Uterus (tissue), 3 donors: ENCODE measurements at regions not wholly inside any gene's neighbourhood (a gene's known extent, or its start where the extent isn't known, plus 50 kb on each side); places are given as distances from the start of the nearest gene placed in this dataset.

Experiments
- DNase-seq, 2 donors: peaks; one replicate each; pipeline ENCODE4 v3.0.0-alpha.2; 2019 to 2020
- H3K27ac ChIP-seq, 2 donors: fragments of 200-600 bp; sonication (generic); 1 replicate in 1 of 2; 2 replicates in 1 of 2; pipeline ENCODE4 v1.5.1; 2016 to 2018
- H3K27me3 ChIP-seq, 2 donors: fragments of 200-600 bp; sonication (generic); one replicate each; pipeline ENCODE4 v1.5.1; 2018 to 2019; ENCODE audit warnings: control low read depth in 1 of 2
- H3K36me3 ChIP-seq, 2 donors: fragments of 200-600 bp; sonication (generic); one replicate each; pipeline ENCODE4 v1.5.1; 2019; ENCODE audit warnings: control low read depth in 1 of 2
- H3K4me1 ChIP-seq, 2 donors: fragments of 200-600 bp; sonication (generic); one replicate each; pipeline ENCODE4 v1.5.1; 2018 to 2019; ENCODE audit warnings: control low read depth in 1 of 2
- H3K4me3 ChIP-seq, 2 donors: fragments of 200-600 bp; sonication (generic); 1 replicate in 1 of 2; 2 replicates in 1 of 2; pipeline ENCODE4 v1.5.1; 2018 to 2019; ENCODE audit warnings: mild to moderate bottlenecking in 1 of 2
- H3K9me3 ChIP-seq, 2 donors: fragments of 200-600 bp; sonication (generic); one replicate each; pipeline ENCODE4 v1.5.1; 2019; ENCODE audit warnings: control low read depth in 1 of 2
- POLR2A ChIP-seq, 2 donors: fragments of 450-650 bp; IDR thresholded peaks; one replicate each; pipeline ENCODE4 v1.6.1; 2016; ENCODE audit warnings: antibody characterized with exemption in 2 of 2, mild to moderate bottlenecking in 1 of 2, moderate library complexity in 1 of 2
- intact Hi-C: fragments of 100-400 bp; cut with DNase I; formaldehyde crosslinking; loops from one replicate; pipeline ENCODE4 v1.15.1; 2023; ENCODE audit warnings: low total_unique reads
- TF ChIP-seq, protein P1 (sequence below), 4 experiments: fragments of 200-600 bp in 2 of 4; fragments of 450-650 bp in 2 of 4; sonication (generic) in 2 of 4; IDR thresholded peaks; one replicate each; pipeline ENCODE4 v1.5.1; 2016 to 2019; ENCODE audit warnings: antibody characterized with exemption in 4 of 4, mild to moderate bottlenecking in 2 of 4, moderate library complexity in 1 of 4
- donor health status: DM: yes; HTN: yes; CAD: no.

DNA sequence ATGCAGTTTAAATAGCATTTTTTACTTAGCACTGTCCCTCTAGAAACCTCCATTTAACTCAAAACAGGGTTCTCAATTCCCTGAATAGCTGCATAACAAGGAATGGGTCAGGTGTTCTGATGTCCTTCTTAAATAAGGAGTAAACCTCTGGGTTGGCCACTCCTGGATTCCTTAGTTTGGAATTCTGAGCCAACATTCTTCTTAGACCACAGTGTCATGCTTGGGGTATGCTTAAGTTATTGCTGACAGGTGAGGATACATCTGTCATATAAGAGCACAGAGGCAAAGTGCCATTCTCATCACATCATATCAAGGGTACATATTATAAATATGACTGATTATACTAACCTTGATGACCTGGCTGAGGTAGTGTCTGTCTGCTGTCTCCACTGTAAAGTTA lies 179.9 kb upstream of the SEMA6A start:
- Histone ChIP-seq H3K4me3 (no peak overlapping the region), H3K36me3 (no peaks in the 10 kb centered on the region), H3K9me3 (no peaks in the 10 kb centered on the region), H3K27me3 (no peaks in the 10 kb centered on the region), H3K4me1 (no peaks in the 10 kb centered on the region), H3K27ac (no peak overlapping the region)
- intact Hi-C loops: no loop called here
- no peak for TF ChIP-seq POLR2A (IDR thresholded peaks at IDR 0.05)
- TF ChIP-seq, protein P1, sequence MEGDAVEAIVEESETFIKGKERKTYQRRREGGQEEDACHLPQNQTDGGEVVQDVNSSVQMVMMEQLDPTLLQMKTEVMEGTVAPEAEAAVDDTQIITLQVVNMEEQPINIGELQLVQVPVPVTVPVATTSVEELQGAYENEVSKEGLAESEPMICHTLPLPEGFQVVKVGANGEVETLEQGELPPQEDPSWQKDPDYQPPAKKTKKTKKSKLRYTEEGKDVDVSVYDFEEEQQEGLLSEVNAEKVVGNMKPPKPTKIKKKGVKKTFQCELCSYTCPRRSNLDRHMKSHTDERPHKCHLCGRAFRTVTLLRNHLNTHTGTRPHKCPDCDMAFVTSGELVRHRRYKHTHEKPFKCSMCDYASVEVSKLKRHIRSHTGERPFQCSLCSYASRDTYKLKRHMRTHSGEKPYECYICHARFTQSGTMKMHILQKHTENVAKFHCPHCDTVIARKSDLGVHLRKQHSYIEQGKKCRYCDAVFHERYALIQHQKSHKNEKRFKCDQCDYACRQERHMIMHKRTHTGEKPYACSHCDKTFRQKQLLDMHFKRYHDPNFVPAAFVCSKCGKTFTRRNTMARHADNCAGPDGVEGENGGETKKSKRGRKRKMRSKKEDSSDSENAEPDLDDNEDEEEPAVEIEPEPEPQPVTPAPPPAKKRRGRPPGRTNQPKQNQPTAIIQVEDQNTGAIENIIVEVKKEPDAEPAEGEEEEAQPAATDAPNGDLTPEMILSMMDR (IDR thresholded peaks at IDR 0.05): no peak
- no peak for DNase-seq

DNA sequence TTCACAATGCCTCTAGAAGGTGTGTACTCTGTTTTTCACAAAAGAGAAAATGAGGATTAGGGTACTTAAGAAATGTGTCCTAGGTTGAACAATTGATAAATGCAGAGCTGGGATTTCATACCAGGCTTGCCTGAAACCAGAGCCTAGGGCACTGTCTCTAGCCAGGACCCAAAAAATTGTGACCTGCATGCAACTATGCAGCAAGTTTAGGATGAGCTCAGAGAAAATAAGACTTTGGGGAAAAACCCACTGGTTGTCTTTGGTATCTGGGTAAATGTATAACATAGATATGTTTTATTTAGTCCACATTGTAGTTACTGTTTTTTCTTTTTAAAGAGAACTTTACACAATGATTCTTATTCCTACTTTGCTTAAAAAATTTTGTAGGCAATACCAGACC lies 177.1 kb upstream of the SEMA6A start:
- no peak for TF ChIP-seq POLR2A (IDR thresholded peaks at IDR 0.05)
- TF ChIP-seq, protein P1 (IDR thresholded peaks at IDR 0.05): no peak
- Histone ChIP-seq H3K27me3 (no peaks in the 10 kb centered on the region), H3K27ac (no peak overlapping the region), H3K36me3 (no peaks in the 10 kb centered on the region), H3K4me1 (no peaks in the 10 kb centered on the region), H3K9me3 (no peaks in the 10 kb centered on the region), H3K4me3 (no peak overlapping the region)
- no peak for DNase-seq
- intact Hi-C loops: no loop called here

DNA sequence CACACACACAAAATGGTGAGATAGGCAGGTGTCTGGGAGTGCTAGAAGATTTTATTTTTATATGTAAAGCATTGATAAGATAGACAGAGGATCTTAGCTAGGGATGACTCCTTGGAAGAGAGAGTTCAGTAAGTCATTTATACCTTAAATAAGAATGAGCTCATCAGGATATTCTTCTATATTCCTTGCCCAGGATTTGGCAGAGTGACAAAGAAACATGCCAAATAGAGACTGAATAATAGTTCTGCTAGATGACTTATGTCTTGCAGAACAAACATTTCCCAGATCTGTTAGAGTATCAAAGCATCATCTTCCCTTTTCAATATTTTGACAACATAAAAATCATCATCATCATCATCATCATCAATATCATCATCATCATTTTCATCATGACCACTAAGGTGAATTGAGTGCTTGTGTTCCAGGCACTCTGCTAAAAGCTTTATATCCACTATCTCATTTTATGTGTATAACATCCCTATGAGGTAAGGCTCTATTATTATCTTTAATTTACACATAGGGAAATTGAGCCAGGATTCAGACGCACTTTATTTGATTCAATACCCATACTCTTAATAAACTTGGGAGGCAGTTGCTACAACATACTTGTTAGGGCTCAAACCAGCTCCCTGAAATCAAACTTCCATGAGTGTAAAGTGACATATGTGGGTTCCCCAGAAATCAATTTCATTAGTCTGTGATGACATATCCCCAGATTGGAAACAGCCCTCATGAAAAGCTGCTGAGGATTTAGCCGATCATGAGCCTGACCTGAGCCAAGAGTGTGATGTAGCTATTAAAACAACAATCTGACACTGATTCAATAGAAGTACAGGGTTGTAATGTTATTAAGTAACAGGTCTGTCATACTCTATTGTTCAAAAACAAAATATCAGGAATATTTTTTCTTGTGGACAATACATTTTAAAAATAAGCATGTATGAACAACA lies 176.3 kb upstream of the SEMA6A start:
- no peak for DNase-seq
- Histone ChIP-seq H3K36me3 (no peaks in the 10 kb centered on the region), H3K27ac (no peak overlapping the region), H3K4me3 (no peak overlapping the region), H3K27me3 (no peaks in the 10 kb centered on the region), H3K9me3 (no peaks in the 10 kb centered on the region), H3K4me1 (no peaks in the 10 kb centered on the region)
- TF ChIP-seq POLR2A (IDR thresholded peaks at IDR 0.05): no peak
- TF ChIP-seq, protein P1 (IDR thresholded peaks at IDR 0.05): no peak
- intact Hi-C loops: no loop called here

- intact Hi-C loops: no loop called here
- DNase-seq: peak in 1 of 2 donors; percentile 23
- no peak overlapping the region for H3K27ac ChIP-seq
Measured at GRCh38 chr5:116747881-116748280, 173.3 kb upstream of the SEMA6A start.

DNA sequence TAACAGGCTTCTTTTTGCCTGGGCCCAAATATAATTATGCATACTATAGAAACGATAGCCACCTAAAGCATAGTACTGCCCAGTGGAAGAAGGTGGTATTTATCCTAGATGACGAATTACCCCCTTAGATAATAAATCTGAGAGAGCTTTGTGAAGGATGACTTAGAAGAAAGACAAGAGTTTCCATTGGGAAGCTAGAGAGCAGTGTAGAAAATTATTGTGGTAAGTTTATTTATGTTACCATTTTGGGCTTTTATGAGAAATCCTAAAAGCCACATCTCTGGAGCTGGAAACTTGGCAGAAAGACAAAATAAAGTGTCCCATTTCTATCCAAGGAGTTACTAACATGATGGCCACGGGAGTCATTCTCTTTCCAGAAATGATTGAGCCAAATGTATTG lies 172.0 kb upstream of the SEMA6A start:
- Histone ChIP-seq H3K9me3 (no peaks in the 10 kb centered on the region), H3K27me3 (no peaks in the 10 kb centered on the region), H3K27ac (no peak overlapping the region), H3K36me3 (no peaks in the 10 kb centered on the region), H3K4me1 (no peaks in the 10 kb centered on the region), H3K4me3 (no peak overlapping the region)
- intact Hi-C loops: no loop called here
- TF ChIP-seq, protein P1 (IDR thresholded peaks at IDR 0.05): no peak
- TF ChIP-seq POLR2A (IDR thresholded peaks at IDR 0.05): no peak
- no peak for DNase-seq

More at GRCh38 chr5:116747881-116748280, 173.3 kb upstream of the SEMA6A start:
- no peaks in the 10 kb centered on the region for H3K27me3 ChIP-seq
- TF ChIP-seq, protein P1 (IDR thresholded peaks at IDR 0.05): no peak
- TF ChIP-seq POLR2A (IDR thresholded peaks at IDR 0.05): no peak
- H3K36me3 ChIP-seq: no peaks in the 10 kb centered on the region
- no peaks in the 10 kb centered on the region for H3K4me1 ChIP-seq
- no peak overlapping the region for H3K4me3 ChIP-seq
- H3K9me3 ChIP-seq: no peaks in the 10 kb centered on the region
